ENCODE measurements at regions not wholly inside any gene's neighbourhood (a gene's known extent, or its start where the extent isn't known, plus 50 kb on each side); places are given as distances from the start of the nearest gene placed in this dataset.

GRCh38 chr11:134515081-134515960 lies 103.3 kb upstream of the B3GAT1 start:
- DNase-seq (ENCODE audit: low read depth): no peak

- DNase-seq (ENCODE audit: low read depth): no peak
These were observed 102.4 kb upstream of the B3GAT1 start for GRCh38 chr11:134514354-134514951.

- no peak for DNase-seq (ENCODE audit: low read depth)
These were observed 101.6 kb upstream of the B3GAT1 start for GRCh38 chr11:134513585-134514120.

- DNase-seq (ENCODE audit: low read depth): no peak
These were observed 100.8 kb upstream of the B3GAT1 start for GRCh38 chr11:134512571-134513538.

- DNase-seq (ENCODE audit: low read depth): no peak
These were observed 100.0 kb upstream of the B3GAT1 start for GRCh38 chr11:134512061-134512460.

- DNase-seq (ENCODE audit: low read depth): no peak
These were observed 99.2 kb upstream of the B3GAT1 start for GRCh38 chr11:134511255-134511654.

- no peak for DNase-seq (ENCODE audit: low read depth)
These were observed 98.4 kb upstream of the B3GAT1 start for GRCh38 chr11:134510233-134511040.

- no peak for DNase-seq (ENCODE audit: low read depth)
These were observed 97.6 kb upstream of the B3GAT1 start for GRCh38 chr11:134509381-134510232.

GRCh38 chr11:134508219-134508990 lies 96.4 kb upstream of the B3GAT1 start:
- no peak for DNase-seq (ENCODE audit: low read depth)

GRCh38 chr11:134506046-134506445 lies 94.0 kb upstream of the B3GAT1 start:
- no peak for DNase-seq (ENCODE audit: low read depth)

GRCh38 chr11:134505125-134505524 lies 93.1 kb upstream of the B3GAT1 start:
- DNase-seq (ENCODE audit: low read depth): no peak

GRCh38 chr11:134504146-134504905 lies 92.3 kb upstream of the B3GAT1 start:
- no peak for DNase-seq (ENCODE audit: low read depth)

GRCh38 chr11:134503596-134503995 lies 91.6 kb upstream of the B3GAT1 start:
- no peak for DNase-seq (ENCODE audit: low read depth)

- no peak for DNase-seq (ENCODE audit: low read depth)
These were observed 91.1 kb upstream of the B3GAT1 start for GRCh38 chr11:134503100-134503499.

GRCh38 chr11:134502153-134502550 lies 90.1 kb upstream of the B3GAT1 start:
- no peak for DNase-seq (ENCODE audit: low read depth)

GRCh38 chr11:134501406-134502152 lies 89.5 kb upstream of the B3GAT1 start:
- DNase-seq (ENCODE audit: low read depth): no peak

- no peak for DNase-seq (ENCODE audit: low read depth)
These were observed 88.6 kb upstream of the B3GAT1 start for GRCh38 chr11:134500621-134501020.

- no peak for DNase-seq (ENCODE audit: low read depth)
These were observed 87.9 kb upstream of the B3GAT1 start for GRCh38 chr11:134499990-134500389.
